ENCODE measurements at regions not wholly inside any gene's neighbourhood (a gene's known extent, or its start where the extent isn't known, plus 50 kb on each side); places are given as distances from the start of the nearest gene placed in this dataset.

GRCh38 chr11:59008947-59009346, 69.7 kb downstream of the GLYATL1 start:
- Histone ChIP-seq H3K27ac (ENCODE audit: extremely low read depth, low read depth, low read length) (no peak overlapping the region), H3K9me1 (ENCODE audit: control insufficient read depth, insufficient read depth, low read length) (no peaks in the 10 kb centered on the region), H3K9me3 (replicated peaks; ENCODE audit: control insufficient read depth, insufficient read depth, low read depth, low read length) (no peaks in the 10 kb centered on the region), H3K4me3 (no peak overlapping the region), H3K4me1 (replicated peaks in 1 of 2; ENCODE audit: control insufficient read depth in 2 of 2, insufficient read depth in 2 of 2, low read length in 2 of 2) (no peaks in the 10 kb centered on the region), H3K79me2 (ENCODE audit: control insufficient read depth, insufficient read depth, low read length) (no peaks in the 10 kb centered on the region), H2AFZ (ENCODE audit: low read depth, low read length) (no peak overlapping the region), H3K4me2 (ENCODE audit: insufficient read depth, low read length) (no peak overlapping the region), H3K9ac (ENCODE audit: insufficient read depth in 1 of 2, low read depth in 2 of 2, low read length in 2 of 2) (no peak overlapping the region), H3K36me3 (ENCODE audit: control insufficient read depth, insufficient read depth, low read length) (no peaks in the 10 kb centered on the region), H4K20me1 (replicated peaks; ENCODE audit: control insufficient read depth, insufficient read depth, low read length) (peaks cover 4% of the 10 kb centered on the region; the same call in 1 of the 2 replicates), H3K27me3 (ENCODE audit: control insufficient read depth in 2 of 2, insufficient read depth in 2 of 2, low read length in 2 of 2) (no peaks in the 10 kb centered on the region)
- BruUV-seq (replicated peaks), result no TSS peak
- ATAC-seq, result no peak
- intact Hi-C loops (cut with micrococcal nuclease), result no loop called here
- DNase-seq (ENCODE audit: extremely low read depth in 1 of 4, low spot score in 3 of 4), result no peak
- POLR2A ChIA-PET, result no interaction called here
- in situ Hi-C loops (cut with MboI), result no loop called here
- CTCF ChIA-PET (ENCODE audit: low intra/inter-chr PET ratio), result no interaction called here
- FAIRE-seq, result no peak
- 0% methylated on average over 1 of the region's 1 CpG for WGBS (ENCODE audit: insufficient coverage, low coverage, missing lambda C conversion rate)
- TF ChIP-seq EP400 (IDR thresholded peaks at IDR 0.05) (no peak), ZNF830 (CRISPR knock-in tag; IDR thresholded peaks at IDR 0.05) (no peak), BHLHE40 (IDR thresholded peaks at IDR 0.05; ENCODE audit: low read length) (no peak), ATF7 (IDR thresholded peaks at IDR 0.05) (no peak), SUPT5H (IDR thresholded peaks at IDR 0.05) (no peak), SNAPC5 (CRISPR knock-in tag; IDR thresholded peaks at IDR 0.05) (no peak), ZNF277 (CRISPR knock-in tag; IDR thresholded peaks at IDR 0.05; ENCODE audit: borderline replicate concordance) (no peak), NR1H2 (CRISPR knock-in tag; IDR thresholded peaks at IDR 0.05) (no peak), ZNF717 (CRISPR knock-in tag; IDR thresholded peaks at IDR 0.05) (no peak), ZFP30 (CRISPR knock-in tag; IDR thresholded peaks at IDR 0.05; ENCODE audit: borderline replicate concordance) (no peak), ZMIZ1 (IDR thresholded peaks at IDR 0.05; ENCODE audit: low read depth in 2 of 2, low read length in 2 of 2) (no peak), ZBTB49 (CRISPR knock-in tag; IDR thresholded peaks at IDR 0.05; ENCODE audit: borderline replicate concordance) (no peak), E2F6 (IDR thresholded peaks at IDR 0.05; ENCODE audit: borderline replicate concordance in 1 of 2, extremely low read depth in 1 of 2, insufficient read depth in 1 of 2, insufficient read length in 1 of 2, low read depth in 1 of 2, low read length in 1 of 2, poor library complexity in 1 of 2, severe bottlenecking in 1 of 2) (no peak), FOXA1 (IDR thresholded peaks at IDR 0.05; ENCODE audit: borderline replicate concordance) (no peak), CBFA2T2 (conservative IDR thresholded peaks at IDR 0.05) (no peak), KDM2B (CRISPR knock-in tag; IDR thresholded peaks at IDR 0.05) (no peak)
